Type B pancreatic cell (in vitro differentiated cells): ENCODE measurements at regions not wholly inside any gene's neighbourhood (a gene's known extent, or its start where the extent isn't known, plus 50 kb on each side); places are given as distances from the start of the nearest gene placed in this dataset.

Experiments used
- DNase-seq: peaks from one replicate; pipeline ENCODE4 v3.0.0; 2021; ENCODE audit warnings: mixed read lengths; ENCODE audit not compliant: unreplicated experiment; ENCODE audit errors: extremely low spot score
- H3K27ac Mint-ChIP-seq: 2 replicates; pipeline ENCODE4 v1.8.0; 2021; ENCODE audit warnings: mild to moderate bottlenecking, mixed read lengths
- H3K27me3 Mint-ChIP-seq: 2 replicates; pipeline ENCODE4 v1.8.0; 2021; ENCODE audit warnings: mixed read lengths
- H3K36me3 Mint-ChIP-seq: 2 replicates; pipeline ENCODE4 v1.8.0; 2021; ENCODE audit warnings: mixed read lengths
- H3K4me1 Mint-ChIP-seq: one replicate; pipeline ENCODE4 v1.8.0; 2021; ENCODE audit warnings: mixed read lengths; ENCODE audit not compliant: unreplicated experiment
- H3K4me3 Mint-ChIP-seq: 2 replicates; pipeline ENCODE4 v1.8.0; 2021; ENCODE audit warnings: mild to moderate bottlenecking, mixed read lengths
- H3K9me3 Mint-ChIP-seq: 2 replicates; pipeline ENCODE4 v1.8.0; 2021; ENCODE audit warnings: mixed read lengths
- TF ChIP-seq, protein P1 (sequence below): fragments of 200-600 bp; sonication (generic); conservative IDR thresholded peaks from 2 replicates; pipeline ENCODE4 v1.5.0; 2021; ENCODE audit warnings: antibody characterized with exemption, mild to moderate bottlenecking

DNA sequence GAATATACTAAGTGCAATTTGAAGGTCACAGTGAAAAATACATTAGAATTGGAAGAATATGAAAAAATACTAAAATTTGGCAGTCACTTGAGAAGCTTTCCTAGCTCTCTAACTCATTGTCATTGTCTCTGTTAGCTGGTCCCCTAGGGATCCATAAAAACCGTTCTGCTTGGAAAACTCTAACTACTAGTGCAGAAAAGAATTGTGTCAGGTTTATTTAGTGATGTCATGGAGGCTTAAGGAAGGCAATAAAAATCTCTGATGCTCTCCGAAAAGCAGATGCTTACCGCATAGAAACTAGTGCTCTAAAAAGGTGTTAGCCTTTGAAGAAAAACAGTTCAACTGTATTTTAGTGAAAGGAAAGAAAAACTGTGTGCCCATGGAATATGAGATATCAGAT is 150.1 kb upstream of the DLGAP1 start:
- no peak for DNase-seq
- Mint-ChIP-seq H3K4me1 (no peaks in the 10 kb centered on the region), H3K9me3 (no peaks in the 10 kb centered on the region), H3K4me3 (no peak overlapping the region), H3K27ac (no peak overlapping the region), H3K36me3 (no peaks in the 10 kb centered on the region), H3K27me3 (no peaks in the 10 kb centered on the region)
- TF ChIP-seq, protein P1, sequence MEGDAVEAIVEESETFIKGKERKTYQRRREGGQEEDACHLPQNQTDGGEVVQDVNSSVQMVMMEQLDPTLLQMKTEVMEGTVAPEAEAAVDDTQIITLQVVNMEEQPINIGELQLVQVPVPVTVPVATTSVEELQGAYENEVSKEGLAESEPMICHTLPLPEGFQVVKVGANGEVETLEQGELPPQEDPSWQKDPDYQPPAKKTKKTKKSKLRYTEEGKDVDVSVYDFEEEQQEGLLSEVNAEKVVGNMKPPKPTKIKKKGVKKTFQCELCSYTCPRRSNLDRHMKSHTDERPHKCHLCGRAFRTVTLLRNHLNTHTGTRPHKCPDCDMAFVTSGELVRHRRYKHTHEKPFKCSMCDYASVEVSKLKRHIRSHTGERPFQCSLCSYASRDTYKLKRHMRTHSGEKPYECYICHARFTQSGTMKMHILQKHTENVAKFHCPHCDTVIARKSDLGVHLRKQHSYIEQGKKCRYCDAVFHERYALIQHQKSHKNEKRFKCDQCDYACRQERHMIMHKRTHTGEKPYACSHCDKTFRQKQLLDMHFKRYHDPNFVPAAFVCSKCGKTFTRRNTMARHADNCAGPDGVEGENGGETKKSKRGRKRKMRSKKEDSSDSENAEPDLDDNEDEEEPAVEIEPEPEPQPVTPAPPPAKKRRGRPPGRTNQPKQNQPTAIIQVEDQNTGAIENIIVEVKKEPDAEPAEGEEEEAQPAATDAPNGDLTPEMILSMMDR = no peak

DNA sequence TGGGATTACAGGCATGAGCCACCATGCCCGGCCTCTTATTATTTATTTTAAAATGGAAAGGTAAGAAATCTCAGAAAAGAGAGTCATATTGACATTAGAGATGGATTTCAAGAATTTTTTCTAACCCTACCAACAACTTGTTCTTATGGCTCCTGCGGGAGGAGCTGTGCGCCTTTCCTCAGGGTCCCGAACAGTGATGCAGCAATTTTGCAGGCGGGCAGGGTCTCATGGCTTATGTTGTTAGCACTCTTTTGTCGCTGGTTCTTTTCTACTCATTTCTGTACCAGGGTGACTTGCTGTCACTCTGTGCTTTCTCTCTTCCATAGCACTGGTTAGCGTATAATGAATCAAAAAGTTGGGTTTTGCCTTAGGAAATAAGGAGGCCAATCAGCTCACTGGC is 148.8 kb upstream of the DLGAP1 start:
- Mint-ChIP-seq H3K4me3 (no peak overlapping the region), H3K27me3 (no peaks in the 10 kb centered on the region), H3K4me1 (no peaks in the 10 kb centered on the region), H3K9me3 (no peaks in the 10 kb centered on the region), H3K36me3 (no peaks in the 10 kb centered on the region), H3K27ac (no peak overlapping the region)
- TF ChIP-seq, protein P1 = no peak
- no peak for DNase-seq

DNA sequence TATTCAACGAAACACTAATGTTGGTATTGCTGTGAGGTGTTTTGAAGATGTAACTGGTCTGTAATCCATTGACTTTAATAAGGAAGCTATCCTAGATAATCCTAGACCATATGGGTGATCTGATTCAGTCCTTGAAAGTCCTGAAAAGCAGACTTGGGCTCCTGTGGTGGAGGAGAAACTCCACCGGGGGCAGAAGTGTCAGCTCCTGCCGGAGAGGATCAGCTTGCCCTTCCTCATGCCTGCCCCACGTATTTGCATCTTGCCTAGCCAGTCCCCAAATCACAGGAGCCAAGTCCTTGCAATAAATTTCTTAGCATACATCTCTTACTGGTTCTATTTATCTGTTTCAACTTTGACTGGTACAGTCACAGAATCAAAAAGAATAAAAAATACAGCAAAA is 144.2 kb upstream of the DLGAP1 start:
- H3K9me3 Mint-ChIP-seq = no peaks in the 10 kb centered on the region
- TF ChIP-seq, protein P1 = no peak
- no peak for DNase-seq
- no peaks in the 10 kb centered on the region for H3K4me1 Mint-ChIP-seq
- no peaks in the 10 kb centered on the region for H3K36me3 Mint-ChIP-seq
- H3K27me3 Mint-ChIP-seq = no peaks in the 10 kb centered on the region
- no peak overlapping the region for H3K27ac Mint-ChIP-seq
- H3K4me3 Mint-ChIP-seq = no peak overlapping the region

DNA sequence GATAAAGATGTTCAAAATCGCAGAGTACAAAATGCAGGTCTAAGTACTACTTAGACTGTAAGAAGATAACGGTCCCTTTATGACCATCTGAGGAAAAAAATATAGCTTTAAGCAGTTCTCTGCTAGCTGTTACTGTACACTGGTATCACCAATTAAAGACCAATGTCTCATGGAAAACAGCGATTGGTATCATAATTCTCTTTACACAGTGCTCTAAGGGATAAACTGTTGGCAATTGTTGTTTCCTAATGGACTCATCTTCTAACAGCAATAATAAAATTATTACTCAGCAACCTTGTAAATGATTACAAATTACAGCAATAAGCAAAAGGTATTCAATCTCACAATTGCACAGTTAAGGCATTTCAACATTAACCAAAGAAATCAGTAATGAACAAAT is 142.2 kb upstream of the DLGAP1 start:
- Mint-ChIP-seq H3K27me3 (no peaks in the 10 kb centered on the region), H3K4me1 (no peaks in the 10 kb centered on the region), H3K4me3 (no peak overlapping the region), H3K27ac (no peak overlapping the region), H3K36me3 (no peaks in the 10 kb centered on the region), H3K9me3 (no peaks in the 10 kb centered on the region)
- TF ChIP-seq, protein P1 = no peak
- DNase-seq = no peak

DNA sequence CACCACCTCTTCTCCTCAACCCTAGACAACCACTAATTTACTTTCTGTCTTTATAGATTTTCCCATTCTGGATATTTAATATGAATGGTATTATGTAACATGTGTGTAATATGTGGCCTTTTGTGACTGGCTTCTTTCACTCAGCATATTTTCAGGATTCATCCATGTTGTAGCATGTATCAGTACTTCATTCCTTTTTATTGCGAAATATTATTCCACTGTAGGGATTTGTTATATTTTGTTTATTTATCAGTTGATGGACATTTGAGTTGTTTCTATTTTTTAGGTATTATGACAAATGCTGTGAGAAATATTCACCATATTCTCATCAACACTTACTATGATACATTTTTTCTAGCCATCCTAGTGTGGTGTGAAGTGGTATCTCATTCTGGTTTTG is 138.8 kb upstream of the DLGAP1 start:
- Mint-ChIP-seq H3K4me3 (no peak overlapping the region), H3K36me3 (no peaks in the 10 kb centered on the region), H3K27ac (no peak overlapping the region), H3K4me1 (no peaks in the 10 kb centered on the region), H3K9me3 (no peaks in the 10 kb centered on the region), H3K27me3 (peaks cover 3% of the 10 kb centered on the region)
- DNase-seq = no peak
- TF ChIP-seq, protein P1 = no peak

DNA sequence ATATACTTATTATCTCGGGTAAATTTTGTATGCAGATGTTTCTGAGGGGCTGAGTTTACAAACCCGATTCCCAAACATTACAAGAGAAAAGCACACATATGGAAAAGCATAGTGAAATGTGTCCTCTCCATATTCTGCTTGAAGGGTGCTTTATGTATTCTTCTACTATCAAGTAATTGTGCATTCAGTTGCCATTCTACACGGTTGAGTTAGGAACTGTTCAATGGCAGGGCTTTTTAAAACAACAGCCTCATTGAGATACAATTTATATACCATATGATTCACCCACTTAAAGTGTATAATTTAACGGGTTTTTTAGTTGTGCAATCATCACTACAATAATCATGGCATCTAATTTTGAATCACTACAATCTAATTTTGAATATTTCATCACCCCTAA is 138.4 kb upstream of the DLGAP1 start:
- Mint-ChIP-seq H3K36me3 (no peaks in the 10 kb centered on the region), H3K9me3 (no peaks in the 10 kb centered on the region), H3K4me1 (no peaks in the 10 kb centered on the region), H3K27ac (no peak overlapping the region), H3K27me3 (peaks cover 3% of the 10 kb centered on the region), H3K4me3 (no peak overlapping the region)
- no peak for DNase-seq
- TF ChIP-seq, protein P1 = no peak
